Hypothalamus (tissue), 51 donors: ENCODE measurements at regions not wholly inside any gene's neighbourhood (a gene's known extent, or its start where the extent isn't known, plus 50 kb on each side); places are given as distances from the start of the nearest gene placed in this dataset.
"Not testable (repeated sequence)": the region's sequence is repeated elsewhere in the genome, so short reads cannot be mapped to it uniquely, and the experiment has no call there.

Experiments used
- DNase-seq, 51 donors: peaks; one replicate each; lab custom pipeline; 2025; lab: John Stamatoyannopoulos, UW

- not testable (repeated sequence) for DNase-seq
Measured at GRCh38 chr3:187890405-187890752, 145.1 kb upstream of the BCL6 start.

- DNase-seq: no peak
Measured at GRCh38 chr3:187896646-187897045, 151.4 kb upstream of the BCL6 start.

- no peak for DNase-seq
Measured at GRCh38 chr3:187899246-187899645, 154.0 kb upstream of the BCL6 start.

GRCh38 chr3:187900993-187901755, 155.9 kb upstream of the BCL6 start:
- no peak for DNase-seq

GRCh38 chr3:187902041-187902471, 156.8 kb upstream of the BCL6 start:
- DNase-seq: no peak

GRCh38 chr3:187902936-187903335, 157.7 kb upstream of the BCL6 start:
- DNase-seq: no peak

- DNase-seq: no peak
Measured at GRCh38 chr3:187903697-187904096, 158.4 kb upstream of the BCL6 start.

- no peak for DNase-seq
Measured at GRCh38 chr3:187906416-187906815, 161.1 kb upstream of the BCL6 start.

- no peak for DNase-seq
Measured at GRCh38 chr3:187906920-187907319, 161.7 kb upstream of the BCL6 start.

- no peak for DNase-seq
Measured at GRCh38 chr3:187909866-187910265, 164.6 kb upstream of the BCL6 start.

- no peak for DNase-seq
Measured at GRCh38 chr3:187912007-187912406, 166.7 kb upstream of the BCL6 start.

GRCh38 chr3:187913617-187914033, 168.4 kb upstream of the BCL6 start:
- DNase-seq: no peak

GRCh38 chr3:187914231-187914630, 169.0 kb upstream of the BCL6 start:
- no peak for DNase-seq

GRCh38 chr3:187916072-187916471, 170.8 kb upstream of the BCL6 start:
- DNase-seq: no peak

- DNase-seq: no peak
Measured at GRCh38 chr3:187918081-187918644, 172.9 kb upstream of the BCL6 start.

- no peak for DNase-seq
Measured at GRCh38 chr3:187919048-187919447, 173.8 kb upstream of the BCL6 start.

- no peak for DNase-seq
Measured at GRCh38 chr3:187919544-187919943, 174.3 kb upstream of the BCL6 start.

- DNase-seq: no peak
Measured at GRCh38 chr3:187920030-187920429, 174.8 kb upstream of the BCL6 start.

- no peak for DNase-seq
Measured at GRCh38 chr3:187920913-187921312, 175.6 kb upstream of the BCL6 start.

GRCh38 chr3:187921391-187922074, 176.3 kb upstream of the BCL6 start:
- no peak for DNase-seq

GRCh38 chr3:187922704-187923416, 177.6 kb upstream of the BCL6 start:
- DNase-seq: no peak
